ENCODE measurements at regions not wholly inside any gene's neighbourhood (a gene's known extent, or its start where the extent isn't known, plus 50 kb on each side); places are given as distances from the start of the nearest gene placed in this dataset.

DNA sequence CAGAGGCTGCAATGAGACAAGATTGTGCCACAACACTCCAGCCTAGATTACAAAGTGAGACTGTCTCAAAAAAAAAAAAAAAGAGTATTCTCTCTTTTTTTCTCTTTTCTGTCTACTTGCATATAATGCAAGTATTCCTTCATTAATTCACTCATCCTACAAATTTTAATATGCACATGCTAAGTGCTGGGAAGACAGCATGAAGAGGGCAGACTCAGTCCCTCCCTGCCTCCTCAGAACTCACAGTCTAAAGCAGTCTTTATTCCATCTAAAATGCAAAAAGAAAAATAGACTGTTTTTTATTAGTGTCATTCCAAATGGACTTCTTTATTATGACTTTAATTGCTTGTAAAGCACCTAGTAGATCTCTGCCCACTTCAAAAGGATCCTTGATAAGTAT lies 85.6 kb downstream of the NKX6-1 start:
- TF ChIP-seq POLR2A (IDR thresholded peaks at IDR 0.05; ENCODE audit: low read length), result no peak
- TF ChIP-seq GATA1 (IDR thresholded peaks at IDR 0.05; ENCODE audit: low read depth, low read length), result no peak
